ENCODE measurements at regions not wholly inside any gene's neighbourhood (a gene's known extent, or its start where the extent isn't known, plus 50 kb on each side); places are given as distances from the start of the nearest gene placed in this dataset.
"Not testable (repeated sequence)": the region's sequence is repeated elsewhere in the genome, so short reads cannot be mapped to it uniquely, and the experiment has no call there.

DNA sequence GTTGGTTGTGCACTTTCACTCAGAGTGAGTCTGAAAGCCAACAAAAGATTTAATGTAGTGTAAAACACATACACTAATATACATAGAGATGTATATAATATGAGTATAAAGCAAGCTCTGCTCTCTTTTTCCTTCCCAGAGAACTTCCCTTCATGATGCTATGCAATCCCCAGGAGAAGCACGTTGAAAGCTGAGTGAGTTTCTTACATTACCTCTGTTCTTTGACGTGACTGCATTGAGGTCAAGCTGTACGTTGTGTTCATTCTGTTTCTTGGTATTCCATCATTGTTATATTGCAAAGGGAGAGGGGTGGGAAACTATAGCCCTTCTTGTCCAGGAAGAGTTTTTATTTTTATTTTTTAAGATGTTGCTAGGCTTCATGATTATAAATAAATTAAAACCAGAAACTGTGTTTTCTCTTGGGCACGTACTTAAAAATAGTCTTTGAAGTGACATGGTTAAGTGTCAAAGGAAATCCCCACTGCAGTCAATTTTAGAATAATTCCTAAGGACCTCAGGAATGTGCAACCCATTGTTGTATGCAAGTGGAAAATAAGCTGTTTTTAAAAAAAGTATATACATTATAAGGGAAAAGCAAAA is 651.0 kb downstream of the CD109 start:
- no peak overlapping the region for H3K9ac ChIP-seq (ENCODE audit: low read length)
- H3K4me2 ChIP-seq (ENCODE audit: low read length): no peak overlapping the region
- no peak overlapping the region for H2AFZ ChIP-seq (ENCODE audit: low read length)
- ChIA-PET POLR2A (ENCODE audit: unreplicated experiment) (no interaction called here), CTCF (no interaction called here)
- H3K4me3 ChIP-seq (ENCODE audit: low read length): no peak overlapping the region
- no peaks in the 10 kb centered on the region for H3K27me3 ChIP-seq (ENCODE audit: low read length)
- no peak overlapping the region for H3K27ac ChIP-seq (ENCODE audit: low read length)
- TF ChIP-seq CTCF (conservative IDR thresholded peaks at IDR 0.05; ENCODE audit: low read depth, low read length): no peak
- H3K4me1 ChIP-seq (ENCODE audit: insufficient read depth, low read length): no peaks in the 10 kb centered on the region
- ATAC-seq: no peak
- no peak for DNase-seq
- no TSS peak for BruUV-seq (replicated peaks)
- no peaks in the 10 kb centered on the region for H3K9me3 ChIP-seq (ENCODE audit: low read length)
- no peaks in the 10 kb centered on the region for H3K79me2 ChIP-seq (ENCODE audit: low read length)
- no peaks in the 10 kb centered on the region for H3K36me3 ChIP-seq (ENCODE audit: low read depth, low read length)
- intact Hi-C loops (cut with micrococcal nuclease): no loop called here
- no peaks in the 10 kb centered on the region for H3K9me2 ChIP-seq (replicated peaks; ENCODE audit: low read length)
- no peaks in the 10 kb centered on the region for H3F3A ChIP-seq (ENCODE audit: low read length, unreplicated experiment)
- H4K20me1 ChIP-seq (ENCODE audit: low read length): no peaks in the 10 kb centered on the region

GRCh38 chr6:74343804-74344203 is 647.8 kb downstream of the CD109 start:
- Histone ChIP-seq H3K9me2 (replicated peaks; ENCODE audit: low read length) (no peaks in the 10 kb centered on the region), H3K9ac (ENCODE audit: low read length) (no peak overlapping the region), H4K20me1 (ENCODE audit: low read length) (no peaks in the 10 kb centered on the region), H3K27ac (ENCODE audit: low read length) (no peak overlapping the region), H3K4me3 (ENCODE audit: low read length) (no peak overlapping the region), H3K36me3 (ENCODE audit: low read depth, low read length) (no peaks in the 10 kb centered on the region), H3K4me1 (ENCODE audit: insufficient read depth, low read length) (no peaks in the 10 kb centered on the region), H3F3A (ENCODE audit: low read length, unreplicated experiment) (no peaks in the 10 kb centered on the region), H3K27me3 (ENCODE audit: low read length) (no peaks in the 10 kb centered on the region), H2AFZ (ENCODE audit: low read length) (no peak overlapping the region), H3K4me2 (ENCODE audit: low read length) (no peak overlapping the region), H3K9me3 (ENCODE audit: low read length) (no peaks in the 10 kb centered on the region), H3K79me2 (ENCODE audit: low read length) (no peaks in the 10 kb centered on the region)
- ChIA-PET CTCF (interaction anchor here (0.7 to 1.3 kb wide), 3 partner anchors 39 to 865 kb away, joined by 3 to 4 read pairs (median 3); no protein-coding TSS in a partner anchor), POLR2A (ENCODE audit: unreplicated experiment) (no interaction called here)
- intact Hi-C loops (cut with micrococcal nuclease): loop anchor here (2.0 kb wide), 2 partner anchors 861 to 867 kb away; no protein-coding TSS in a partner anchor
- TF ChIP-seq EZH2phosphoT487 (IDR thresholded peaks at IDR 0.05; ENCODE audit: borderline replicate concordance, low read length): no peak
- peak; percentile 59 for TF ChIP-seq CTCF (conservative IDR thresholded peaks at IDR 0.05; ENCODE audit: low read depth, low read length)
- no peak for TF ChIP-seq EZH2 (IDR thresholded peaks at IDR 0.05; ENCODE audit: low read length, unreplicated experiment)
- no TSS peak for BruUV-seq (replicated peaks)
- DNase-seq: peak; percentile 47
- 0 out of 2 replicates have a peak, but pooled peaks have one; percentile 29 for ATAC-seq

GRCh38 chr6:74343321-74343720 is 647.3 kb downstream of the CD109 start:
- H3K4me3 ChIP-seq (ENCODE audit: low read length); H3K4me1 ChIP-seq (ENCODE audit: insufficient read depth, low read length); H3K9me2 ChIP-seq (replicated peaks; ENCODE audit: low read length); H2AFZ ChIP-seq (ENCODE audit: low read length); DNase-seq; POLR2A ChIA-PET (ENCODE audit: unreplicated experiment); BruUV-seq (replicated peaks); H3K4me2 ChIP-seq (ENCODE audit: low read length); H3K79me2 ChIP-seq (ENCODE audit: low read length); H3K36me3 ChIP-seq (ENCODE audit: low read depth, low read length); H3K27me3 ChIP-seq (ENCODE audit: low read length); H3K27ac ChIP-seq (ENCODE audit: low read length); H4K20me1 ChIP-seq (ENCODE audit: low read length); H3F3A ChIP-seq (ENCODE audit: low read length, unreplicated experiment); H3K9me3 ChIP-seq (ENCODE audit: low read length); H3K9ac ChIP-seq (ENCODE audit: low read length); ATAC-seq: not testable (repeated sequence)
- intact Hi-C loops (cut with micrococcal nuclease): loop anchor here (2.0 kb wide), 1 partner anchor 867 kb away; no protein-coding TSS in a partner anchor
- CTCF ChIA-PET: interaction anchor here (0.5 to 1.3 kb wide), 3 partner anchors 415 to 865 kb away, joined by 3 to 4 read pairs (median 3); no protein-coding TSS in a partner anchor
